ENCODE measurements at regions not wholly inside any gene's neighbourhood (a gene's known extent, or its start where the extent isn't known, plus 50 kb on each side); places are given as distances from the start of the nearest gene placed in this dataset.
"Not testable (repeated sequence)": the region's sequence is repeated elsewhere in the genome, so short reads cannot be mapped to it uniquely, and the experiment has no call there.

DNA sequence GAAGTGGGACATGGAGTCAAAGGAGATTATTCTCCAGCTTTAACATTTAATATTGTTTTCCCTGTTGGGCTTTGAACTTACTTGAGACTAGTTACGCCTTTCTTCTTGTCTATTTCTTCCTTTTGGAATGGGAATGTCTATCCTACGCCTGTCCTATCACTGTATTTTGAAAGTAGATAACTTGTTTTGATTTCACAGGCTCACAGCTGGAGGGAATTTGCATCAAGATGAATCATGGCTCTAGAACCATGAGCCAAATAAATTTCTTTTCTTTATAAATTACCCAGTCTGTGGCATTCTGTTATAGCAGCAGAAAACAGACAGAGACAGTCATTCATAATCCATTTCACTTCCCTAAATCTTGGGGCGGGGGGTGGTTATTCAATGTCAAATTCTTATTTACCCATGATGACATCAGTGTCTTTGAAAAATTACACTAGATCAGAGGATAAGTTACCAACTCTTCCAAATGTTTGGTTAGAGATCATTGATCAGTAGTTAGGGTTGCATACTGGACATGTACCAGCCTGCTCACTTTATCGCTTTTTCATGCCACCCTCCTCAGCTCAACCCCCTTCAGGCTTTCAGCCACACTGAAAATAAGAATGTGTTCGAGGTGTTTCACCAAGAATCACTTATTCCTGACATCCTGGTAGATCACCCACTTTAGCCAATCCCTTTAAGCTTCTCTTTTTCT is 419.6 kb upstream of the PIK3R1 start:
- Histone ChIP-seq H3K4me3 (ENCODE audit: low read depth in 1 of 2, low read length in 2 of 2) (no peak overlapping the region), H3K27me3 (ENCODE audit: control insufficient read depth in 1 of 2, insufficient read depth in 2 of 2, low read length in 2 of 2) (no peaks in the 10 kb centered on the region), H3K27ac (ENCODE audit: low read depth, low read length) (no peak overlapping the region), H3K9me3 (ENCODE audit: low read length) (no peaks in the 10 kb centered on the region), H3K36me3 (ENCODE audit: insufficient read depth, low read length) (no peaks in the 10 kb centered on the region), H3K4me1 (ENCODE audit: insufficient read depth, low read length) (peaks cover 13% of the 10 kb centered on the region), H3K9ac (ENCODE audit: low read length) (no peak overlapping the region)

GRCh38 chr5:67793966-67794365 is 421.6 kb upstream of the PIK3R1 start:
- H3K9ac ChIP-seq (ENCODE audit: low read length), result no peak overlapping the region
- H3K36me3 ChIP-seq (ENCODE audit: insufficient read depth, low read length), result no peaks in the 10 kb centered on the region
- no peak overlapping the region for H3K4me3 ChIP-seq (ENCODE audit: low read depth in 1 of 2, low read length in 2 of 2)
- H3K4me1 ChIP-seq (ENCODE audit: insufficient read depth, low read length), result peaks cover 1% of the 10 kb centered on the region
- no peaks in the 10 kb centered on the region for H3K9me3 ChIP-seq (ENCODE audit: low read length)
- no peaks in the 10 kb centered on the region for H3K27me3 ChIP-seq (ENCODE audit: control insufficient read depth in 1 of 2, insufficient read depth in 2 of 2, low read length in 2 of 2)
- no peak overlapping the region for H3K27ac ChIP-seq (ENCODE audit: low read depth, low read length)

DNA sequence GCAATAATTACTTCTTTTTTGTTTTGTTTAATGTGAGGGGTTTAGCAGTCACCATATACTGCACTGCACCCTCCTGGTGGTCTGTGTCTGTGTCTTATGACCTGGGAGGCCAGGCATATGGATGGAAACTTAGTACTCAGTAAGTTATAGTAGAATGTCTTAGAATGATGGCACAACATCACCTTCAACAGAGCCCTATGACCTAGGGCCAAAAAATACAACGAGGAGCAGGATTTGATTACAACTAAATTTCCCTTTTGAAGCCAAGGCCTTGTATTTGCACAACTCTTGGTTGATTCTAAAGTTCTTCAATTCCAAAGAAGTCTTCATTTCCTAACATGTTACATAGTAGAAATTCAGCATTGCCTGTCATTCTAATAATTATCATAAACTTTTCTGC is 422.1 kb upstream of the PIK3R1 start:
- Histone ChIP-seq H3K9me3 (ENCODE audit: low read length) (no peaks in the 10 kb centered on the region), H3K27me3 (ENCODE audit: control insufficient read depth in 1 of 2, insufficient read depth in 2 of 2, low read length in 2 of 2) (no peaks in the 10 kb centered on the region), H3K36me3 (ENCODE audit: insufficient read depth, low read length) (no peaks in the 10 kb centered on the region), H3K9ac (ENCODE audit: low read length) (no peak overlapping the region), H3K4me3 (ENCODE audit: low read depth in 1 of 2, low read length in 2 of 2) (no peak overlapping the region), H3K4me1 (ENCODE audit: insufficient read depth, low read length) (no peaks in the 10 kb centered on the region), H3K27ac (ENCODE audit: low read depth, low read length) (no peak overlapping the region)

DNA sequence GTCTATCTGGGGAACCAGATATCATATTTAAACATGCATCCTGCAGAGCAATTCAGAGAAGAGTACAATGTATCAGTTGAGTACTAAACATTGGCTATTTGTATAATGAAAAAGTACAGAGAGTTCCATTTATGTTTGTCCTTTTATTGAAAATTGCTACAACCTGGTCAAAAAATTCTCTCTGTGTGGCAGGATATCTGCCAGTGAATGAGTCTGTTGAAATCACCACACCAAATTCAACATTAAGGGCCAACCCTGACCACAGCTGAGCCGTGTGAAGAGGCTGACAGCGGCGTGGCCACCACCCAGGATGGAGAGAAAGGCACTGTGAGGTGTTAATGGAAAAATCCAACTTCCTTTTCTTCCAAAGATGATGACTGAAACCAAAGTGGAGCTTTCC is 422.7 kb upstream of the PIK3R1 start:
- Histone ChIP-seq H3K9me3 (ENCODE audit: low read length) (no peaks in the 10 kb centered on the region), H3K36me3 (ENCODE audit: insufficient read depth, low read length) (no peaks in the 10 kb centered on the region), H3K27ac (ENCODE audit: low read depth, low read length) (no peak overlapping the region), H3K27me3 (ENCODE audit: control insufficient read depth in 1 of 2, insufficient read depth in 2 of 2, low read length in 2 of 2) (no peaks in the 10 kb centered on the region), H3K9ac (ENCODE audit: low read length) (no peak overlapping the region), H3K4me1 (ENCODE audit: insufficient read depth, low read length) (no peaks in the 10 kb centered on the region), H3K4me3 (ENCODE audit: low read depth in 1 of 2, low read length in 2 of 2) (no peak overlapping the region)

DNA sequence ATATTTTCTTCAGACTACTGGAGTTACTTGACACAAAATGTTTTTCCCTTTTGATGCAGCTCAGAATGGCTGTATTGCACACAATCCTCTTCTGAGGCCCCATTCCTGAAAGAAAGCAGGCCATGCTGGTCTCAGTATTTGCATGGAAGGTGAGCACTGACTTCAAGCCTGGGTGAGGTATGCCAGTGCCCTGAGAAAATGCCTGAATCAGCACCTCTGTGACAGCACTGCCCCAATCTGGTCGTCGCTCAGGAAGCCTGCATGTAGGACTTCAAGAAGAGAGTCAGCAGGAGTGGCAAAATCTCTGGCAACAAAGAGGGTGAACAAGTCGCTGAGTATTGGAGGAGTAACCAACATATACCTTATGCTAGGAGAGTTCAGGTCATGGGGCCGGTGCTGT is 425.2 kb upstream of the PIK3R1 start:
- Histone ChIP-seq H3K27ac (ENCODE audit: low read depth, low read length) (no peak overlapping the region), H3K4me3 (ENCODE audit: low read depth in 1 of 2, low read length in 2 of 2) (no peak overlapping the region), H3K36me3 (ENCODE audit: insufficient read depth, low read length) (no peaks in the 10 kb centered on the region), H3K4me1 (ENCODE audit: insufficient read depth, low read length) (no peaks in the 10 kb centered on the region), H3K27me3 (ENCODE audit: control insufficient read depth in 1 of 2, insufficient read depth in 2 of 2, low read length in 2 of 2) (no peaks in the 10 kb centered on the region), H3K9ac (ENCODE audit: low read length) (no peak overlapping the region), H3K9me3 (ENCODE audit: low read length) (no peaks in the 10 kb centered on the region)

DNA sequence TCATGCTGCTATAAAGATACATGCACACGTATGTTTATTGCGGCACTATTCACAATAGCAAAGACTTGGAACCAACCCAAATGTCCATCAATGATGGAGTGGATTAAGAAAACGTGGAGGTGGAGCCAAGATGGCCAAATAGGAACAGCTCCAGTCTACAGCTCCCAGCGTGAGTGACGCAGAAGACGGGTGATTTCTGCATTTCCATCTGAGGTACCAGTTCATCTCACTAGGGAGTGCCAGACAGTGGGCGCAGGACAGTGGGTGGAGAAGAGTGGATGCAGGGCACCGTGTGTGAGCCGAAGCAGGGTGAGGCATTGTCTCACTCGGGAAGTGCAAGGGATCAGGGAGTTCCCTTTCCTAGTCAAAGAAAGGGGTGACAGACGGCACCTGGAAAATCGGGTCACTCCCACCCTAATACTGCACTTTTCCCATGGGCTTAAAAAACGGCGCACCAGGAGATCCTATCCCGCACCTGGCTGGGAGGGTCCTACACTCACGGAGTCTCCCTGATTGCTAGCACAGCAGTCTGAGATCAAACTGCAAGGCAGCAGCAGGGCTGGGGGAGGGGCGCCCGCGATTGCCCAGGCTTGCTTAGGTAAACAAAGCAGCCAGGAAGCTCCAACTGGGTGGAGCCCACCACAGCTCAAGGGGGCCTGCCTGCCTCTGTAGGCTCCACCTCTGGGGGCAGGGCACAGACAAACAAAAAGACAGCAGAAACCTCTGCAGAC is 435.5 kb upstream of the PIK3R1 start:
- not testable (repeated sequence) for H3K27ac ChIP-seq (ENCODE audit: low read depth, low read length); H3K27me3 ChIP-seq (ENCODE audit: control insufficient read depth in 1 of 2, insufficient read depth in 2 of 2, low read length in 2 of 2); H3K9me3 ChIP-seq (ENCODE audit: low read length); H3K4me3 ChIP-seq (ENCODE audit: low read depth in 1 of 2, low read length in 2 of 2); H3K4me1 ChIP-seq (ENCODE audit: insufficient read depth, low read length); H3K36me3 ChIP-seq (ENCODE audit: insufficient read depth, low read length); H3K9ac ChIP-seq (ENCODE audit: low read length)

GRCh38 chr5:67774786-67775185 is 440.8 kb upstream of the PIK3R1 start:
- no peak overlapping the region for H3K27ac ChIP-seq (ENCODE audit: low read depth, low read length)
- no peak overlapping the region for H3K4me3 ChIP-seq (ENCODE audit: low read depth in 1 of 2, low read length in 2 of 2)
- H3K27me3 ChIP-seq (ENCODE audit: control insufficient read depth in 1 of 2, insufficient read depth in 2 of 2, low read length in 2 of 2), result no peaks in the 10 kb centered on the region
- no peaks in the 10 kb centered on the region for H3K9me3 ChIP-seq (ENCODE audit: low read length)
- peaks cover 11% of the 10 kb centered on the region for H3K4me1 ChIP-seq (ENCODE audit: insufficient read depth, low read length)
- H3K9ac ChIP-seq (ENCODE audit: low read length), result no peak overlapping the region
- no peaks in the 10 kb centered on the region for H3K36me3 ChIP-seq (ENCODE audit: insufficient read depth, low read length)

- Histone ChIP-seq H3K27ac (ENCODE audit: low read depth, low read length) (no peak overlapping the region), H3K9me3 (ENCODE audit: low read length) (no peaks in the 10 kb centered on the region), H3K27me3 (ENCODE audit: control insufficient read depth in 1 of 2, insufficient read depth in 2 of 2, low read length in 2 of 2) (no peaks in the 10 kb centered on the region), H3K36me3 (ENCODE audit: insufficient read depth, low read length) (no peaks in the 10 kb centered on the region), H3K4me1 (ENCODE audit: insufficient read depth, low read length) (peaks cover 11% of the 10 kb centered on the region), H3K4me3 (ENCODE audit: low read depth in 1 of 2, low read length in 2 of 2) (no peak overlapping the region), H3K9ac (ENCODE audit: low read length) (no peak overlapping the region)
Measured at GRCh38 chr5:67774267-67774552, 441.3 kb upstream of the PIK3R1 start.

DNA sequence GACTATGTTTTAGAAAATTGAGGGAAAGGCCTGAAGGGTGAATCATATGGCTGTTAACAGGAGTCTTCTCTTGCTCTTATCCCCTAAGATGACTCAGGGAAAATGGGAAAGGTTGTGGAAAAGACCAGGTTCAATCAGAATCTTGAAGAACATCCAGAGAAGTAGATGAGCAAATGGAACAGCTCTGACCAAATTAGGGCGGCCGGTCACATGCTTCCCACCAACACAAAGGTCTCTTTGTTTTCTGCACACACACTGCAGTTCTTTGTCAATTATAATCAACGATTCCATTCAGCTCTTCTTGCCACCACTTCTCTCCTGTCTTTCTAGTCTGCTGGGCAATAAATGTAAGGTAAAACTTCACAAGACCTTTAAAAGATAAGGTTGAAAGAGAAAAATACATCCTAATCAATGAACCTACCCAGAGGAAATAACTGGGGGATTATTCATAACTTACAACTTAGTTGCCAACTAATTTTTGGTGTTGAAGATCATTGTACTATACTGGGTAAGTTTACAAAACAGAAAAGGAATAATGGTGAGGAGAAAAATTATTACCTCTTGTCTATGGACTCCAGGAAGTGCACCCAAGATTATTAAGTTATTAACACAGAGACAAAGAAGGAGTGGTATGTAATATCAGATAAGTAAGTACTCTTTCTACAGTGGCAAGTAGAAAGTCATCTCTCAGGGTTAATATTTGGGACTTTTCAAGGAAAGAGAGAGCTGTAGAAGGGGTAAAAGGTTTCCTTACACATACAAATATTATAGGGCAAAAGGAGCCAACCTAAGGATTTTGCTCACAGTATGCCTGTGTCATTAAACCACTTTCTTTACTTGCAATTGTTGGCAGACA is 441.9 kb upstream of the PIK3R1 start:
- Histone ChIP-seq H3K27me3 (ENCODE audit: control insufficient read depth in 1 of 2, insufficient read depth in 2 of 2, low read length in 2 of 2) (no peaks in the 10 kb centered on the region), H3K4me3 (ENCODE audit: low read depth in 1 of 2, low read length in 2 of 2) (no peak overlapping the region), H3K4me1 (ENCODE audit: insufficient read depth, low read length) (peaks cover 11% of the 10 kb centered on the region), H3K27ac (ENCODE audit: low read depth, low read length) (no peak overlapping the region), H3K36me3 (ENCODE audit: insufficient read depth, low read length) (no peaks in the 10 kb centered on the region), H3K9ac (ENCODE audit: low read length) (no peak overlapping the region), H3K9me3 (ENCODE audit: low read length) (no peaks in the 10 kb centered on the region)

DNA sequence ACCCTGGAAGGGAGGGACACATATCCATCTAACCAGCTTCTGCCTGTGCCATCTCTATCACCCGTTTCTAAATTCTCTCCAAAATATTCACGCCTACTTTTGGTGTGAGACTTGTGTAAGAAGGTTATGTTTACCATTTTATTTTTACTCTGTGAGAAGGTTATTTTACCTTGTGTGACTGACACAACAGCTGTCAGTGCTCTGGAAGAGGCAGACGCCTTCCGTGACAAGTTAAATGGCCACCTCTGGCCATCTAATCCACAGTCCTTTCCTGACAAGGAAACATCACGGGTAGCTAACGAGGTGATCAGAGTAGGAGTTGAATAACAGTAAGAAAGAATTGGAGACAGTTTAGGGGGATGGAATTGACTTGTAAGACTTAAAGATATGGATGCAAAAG is 443.8 kb upstream of the PIK3R1 start:
- no peaks in the 10 kb centered on the region for H3K36me3 ChIP-seq (ENCODE audit: insufficient read depth, low read length)
- no peak overlapping the region for H3K27ac ChIP-seq (ENCODE audit: low read depth, low read length)
- no peaks in the 10 kb centered on the region for H3K27me3 ChIP-seq (ENCODE audit: control insufficient read depth in 1 of 2, insufficient read depth in 2 of 2, low read length in 2 of 2)
- peaks cover 11% of the 10 kb centered on the region for H3K4me1 ChIP-seq (ENCODE audit: insufficient read depth, low read length)
- no peak overlapping the region for H3K9ac ChIP-seq (ENCODE audit: low read length)
- no peaks in the 10 kb centered on the region for H3K9me3 ChIP-seq (ENCODE audit: low read length)
- no peak overlapping the region for H3K4me3 ChIP-seq (ENCODE audit: low read depth in 1 of 2, low read length in 2 of 2)

DNA sequence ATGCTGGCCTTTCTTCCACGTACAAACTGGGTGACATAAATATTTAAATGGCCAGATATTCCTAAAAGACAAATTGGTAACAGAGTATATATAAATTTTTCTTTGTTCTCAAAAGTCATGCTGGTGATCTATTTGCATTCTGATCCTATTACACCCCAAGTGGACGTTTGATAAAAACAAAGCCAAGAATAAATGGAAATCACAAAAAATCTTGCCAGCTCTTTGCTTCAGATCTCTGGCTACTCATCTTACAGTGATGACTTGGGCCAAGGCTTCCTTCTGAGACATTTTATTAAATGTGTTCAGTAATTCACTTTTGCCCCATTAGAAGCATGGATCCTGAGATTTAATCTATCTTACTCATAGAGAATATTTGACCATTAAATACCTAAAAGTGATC is 444.3 kb upstream of the PIK3R1 start:
- Histone ChIP-seq H3K9me3 (ENCODE audit: low read length) (no peaks in the 10 kb centered on the region), H3K27ac (ENCODE audit: low read depth, low read length) (no peak overlapping the region), H3K4me3 (ENCODE audit: low read depth in 1 of 2, low read length in 2 of 2) (no peak overlapping the region), H3K27me3 (ENCODE audit: control insufficient read depth in 1 of 2, insufficient read depth in 2 of 2, low read length in 2 of 2) (no peaks in the 10 kb centered on the region), H3K9ac (ENCODE audit: low read length) (no peak overlapping the region), H3K36me3 (ENCODE audit: insufficient read depth, low read length) (no peaks in the 10 kb centered on the region), H3K4me1 (ENCODE audit: insufficient read depth, low read length) (peaks cover 11% of the 10 kb centered on the region)

All from muscle layer of colon (tissue), 2 donors.